ENCODE measurements at regions not wholly inside any gene's neighbourhood (a gene's known extent, or its start where the extent isn't known, plus 50 kb on each side); places are given as distances from the start of the nearest gene placed in this dataset.

DNA sequence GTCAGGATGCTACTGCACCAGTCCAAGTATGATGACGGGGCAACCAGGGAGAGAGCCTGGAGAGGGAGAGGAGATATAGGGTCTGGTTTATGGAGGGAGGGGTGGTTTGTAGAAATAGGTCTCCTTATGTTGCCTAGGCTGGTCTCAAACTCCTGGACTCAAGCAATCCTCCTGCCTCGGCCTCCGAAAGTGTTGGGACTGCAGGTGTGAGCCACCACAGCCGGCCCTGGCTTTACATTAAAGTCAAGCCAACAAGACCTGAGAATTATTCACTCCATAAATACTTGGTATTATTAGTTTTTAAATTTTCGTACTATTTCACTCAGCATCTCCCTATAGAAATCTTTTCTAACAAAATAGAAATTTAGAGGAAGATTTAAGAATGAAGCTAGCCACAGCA, 86.8 kb downstream of the MATN1 start:
- Histone ChIP-seq H3K9ac (ENCODE audit: low read depth, low read length) (no peak overlapping the region), H3K27ac (ENCODE audit: low read length) (no peak overlapping the region), H3K27me3 (ENCODE audit: insufficient read depth, low read length) (no peaks in the 10 kb centered on the region), H3K36me3 (ENCODE audit: insufficient read depth, low read depth, low read length) (no peaks in the 10 kb centered on the region), H3K4me1 (ENCODE audit: insufficient read depth, low read length) (no peaks in the 10 kb centered on the region), H3K4me3 (ENCODE audit: low read length) (no peak overlapping the region), H3K9me3 (ENCODE audit: insufficient read depth, low read depth, low read length) (no peaks in the 10 kb centered on the region)

DNA sequence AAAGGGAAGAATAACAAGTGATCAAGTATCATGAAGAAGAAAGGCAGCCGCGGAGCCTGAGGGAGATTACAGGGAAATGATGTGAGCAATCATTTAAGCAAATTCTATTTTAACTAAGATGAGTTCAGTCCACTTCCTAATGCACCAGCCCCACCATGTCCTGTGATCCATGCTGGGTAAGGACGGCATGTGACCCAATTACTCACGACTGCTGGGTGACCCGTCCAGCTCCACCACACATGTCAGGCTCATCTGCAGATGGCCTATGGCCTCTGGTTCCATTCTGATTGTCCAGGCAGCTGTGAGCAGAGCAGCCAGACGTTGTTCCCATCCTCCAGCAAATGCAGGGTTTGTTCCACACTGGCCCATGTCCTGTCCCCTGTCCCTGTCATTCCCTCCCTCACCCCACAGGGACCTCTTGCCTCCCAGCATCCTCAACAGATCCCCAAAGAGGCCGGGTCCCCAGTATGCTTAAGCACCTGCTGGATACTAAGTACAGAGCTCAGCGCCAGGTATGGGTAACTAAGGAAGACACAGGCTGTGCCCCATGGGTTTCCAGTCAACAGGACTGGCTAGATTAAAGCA, 87.9 kb downstream of the MATN1 start:
- no peak overlapping the region for H3K9ac ChIP-seq (ENCODE audit: low read depth, low read length)
- H3K4me3 ChIP-seq (ENCODE audit: low read length), result no peak overlapping the region
- H3K4me1 ChIP-seq (ENCODE audit: insufficient read depth, low read length), result no peaks in the 10 kb centered on the region

DNA sequence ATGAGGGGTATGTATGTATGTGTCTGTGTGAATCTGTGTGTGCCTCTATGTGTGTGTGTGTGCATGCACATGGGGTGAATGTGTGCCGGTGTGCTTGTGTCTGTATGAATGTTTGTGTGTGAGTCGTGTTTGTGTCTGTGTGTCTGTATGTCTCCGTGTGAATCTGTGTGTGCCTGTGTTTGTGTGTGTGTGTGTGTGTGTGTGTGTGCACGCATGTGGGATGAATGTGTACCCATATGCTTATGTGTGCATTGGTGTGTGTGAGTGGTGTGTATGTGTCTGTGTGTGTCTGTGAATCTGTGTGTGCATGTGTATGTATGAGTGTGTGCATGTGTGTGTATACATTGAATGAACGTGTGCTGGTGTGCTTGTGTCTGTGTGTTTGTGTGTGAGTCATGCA, 88.9 kb downstream of the MATN1 start:
- H3K36me3 ChIP-seq (ENCODE audit: insufficient read depth, low read depth, low read length), result no peaks in the 10 kb centered on the region
- H3K9me3 ChIP-seq (ENCODE audit: insufficient read depth, low read depth, low read length), result no peaks in the 10 kb centered on the region
- no peak overlapping the region for H3K9ac ChIP-seq (ENCODE audit: low read depth, low read length)

More for the DNA sequence above, 87.9 kb downstream of the MATN1 start:
- Histone ChIP-seq H3K9me3 (ENCODE audit: insufficient read depth, low read depth, low read length) (no peaks in the 10 kb centered on the region), H3K27ac (ENCODE audit: low read length) (no peak overlapping the region), H3K27me3 (ENCODE audit: insufficient read depth, low read length) (no peaks in the 10 kb centered on the region), H3K36me3 (ENCODE audit: insufficient read depth, low read depth, low read length) (no peaks in the 10 kb centered on the region)

DNA sequence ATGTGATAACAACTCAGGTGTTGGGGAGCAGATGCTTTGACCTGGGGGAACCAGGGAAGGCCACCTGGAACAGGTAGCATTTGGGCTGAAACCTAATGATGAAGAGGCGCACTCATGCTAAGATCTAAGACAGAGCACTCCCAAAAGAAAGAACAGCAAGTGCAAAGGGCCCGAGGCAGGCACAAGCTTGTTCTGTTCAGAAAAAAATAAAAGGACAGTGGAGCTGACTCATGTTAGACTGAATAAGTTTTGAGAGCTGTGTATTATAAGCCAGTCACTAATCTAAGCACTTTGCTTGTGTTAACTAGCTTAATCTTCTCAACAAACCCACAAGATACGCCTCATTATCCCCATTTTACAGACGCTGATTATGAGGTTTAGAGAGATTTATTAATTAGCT, 90.1 kb downstream of the MATN1 start:
- Histone ChIP-seq H3K4me1 (ENCODE audit: insufficient read depth, low read length) (no peaks in the 10 kb centered on the region), H3K9ac (ENCODE audit: low read depth, low read length) (no peak overlapping the region), H3K9me3 (ENCODE audit: insufficient read depth, low read depth, low read length) (no peaks in the 10 kb centered on the region), H3K36me3 (ENCODE audit: insufficient read depth, low read depth, low read length) (no peaks in the 10 kb centered on the region), H3K27me3 (ENCODE audit: insufficient read depth, low read length) (no peaks in the 10 kb centered on the region), H3K4me3 (ENCODE audit: low read length) (no peak overlapping the region), H3K27ac (ENCODE audit: low read length) (no peak overlapping the region)

More for the DNA sequence above, 88.9 kb downstream of the MATN1 start:
- no peak overlapping the region for H3K4me3 ChIP-seq (ENCODE audit: low read length)
- H3K27ac ChIP-seq (ENCODE audit: low read length), result no peak overlapping the region
- no peaks in the 10 kb centered on the region for H3K4me1 ChIP-seq (ENCODE audit: insufficient read depth, low read length)
- H3K27me3 ChIP-seq (ENCODE audit: insufficient read depth, low read length), result no peaks in the 10 kb centered on the region

DNA sequence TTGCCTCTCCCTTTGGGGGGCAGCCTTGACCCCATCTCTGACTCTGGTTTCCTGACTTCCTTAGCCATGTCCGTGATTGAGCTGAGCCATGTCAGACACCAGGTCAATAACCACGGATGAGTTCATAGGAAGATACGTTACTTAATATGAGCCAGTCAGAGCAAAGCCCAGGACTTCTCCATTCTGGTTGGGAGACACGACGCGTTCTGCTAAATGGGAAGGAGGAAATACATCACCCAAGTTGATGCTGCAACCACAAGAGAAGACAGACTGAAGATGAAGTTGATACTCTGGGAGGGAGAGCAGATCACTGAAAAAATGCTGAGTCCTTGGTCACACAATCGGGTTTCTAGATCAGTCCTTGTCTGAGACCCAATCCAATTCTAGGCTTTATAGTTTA, 90.9 kb downstream of the MATN1 start:
- Histone ChIP-seq H3K27me3 (ENCODE audit: insufficient read depth, low read length) (no peaks in the 10 kb centered on the region), H3K4me1 (ENCODE audit: insufficient read depth, low read length) (no peaks in the 10 kb centered on the region), H3K4me3 (ENCODE audit: low read length) (no peak overlapping the region), H3K9ac (ENCODE audit: low read depth, low read length) (no peak overlapping the region), H3K36me3 (ENCODE audit: insufficient read depth, low read depth, low read length) (no peaks in the 10 kb centered on the region), H3K27ac (ENCODE audit: low read length) (no peak overlapping the region), H3K9me3 (ENCODE audit: insufficient read depth, low read depth, low read length) (no peaks in the 10 kb centered on the region)

DNA sequence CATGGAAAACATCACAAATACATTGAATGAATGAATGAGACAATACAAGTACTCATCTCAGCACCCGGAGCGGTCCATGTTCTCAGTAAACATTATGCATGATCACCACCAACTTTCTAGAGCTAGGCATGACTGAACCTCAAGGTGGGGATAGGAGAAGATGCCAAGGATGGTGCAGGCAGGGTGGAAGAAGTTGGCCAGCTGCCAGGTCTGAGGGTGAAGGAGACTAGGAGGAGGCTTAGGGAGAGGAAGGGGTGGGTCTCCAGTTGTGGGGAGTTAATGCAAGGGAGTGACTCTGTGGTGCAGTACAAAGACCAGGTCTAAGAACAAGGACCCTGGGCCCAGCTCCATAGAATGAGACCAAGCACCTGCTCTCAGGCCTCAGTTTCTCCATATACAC, 91.7 kb downstream of the MATN1 start:
- no peaks in the 10 kb centered on the region for H3K27me3 ChIP-seq (ENCODE audit: insufficient read depth, low read length)
- no peaks in the 10 kb centered on the region for H3K36me3 ChIP-seq (ENCODE audit: insufficient read depth, low read depth, low read length)
- H3K4me3 ChIP-seq (ENCODE audit: low read length), result no peak overlapping the region
- H3K4me1 ChIP-seq (ENCODE audit: insufficient read depth, low read length), result no peaks in the 10 kb centered on the region
- H3K27ac ChIP-seq (ENCODE audit: low read length), result no peak overlapping the region
- H3K9ac ChIP-seq (ENCODE audit: low read depth, low read length), result no peak overlapping the region
- H3K9me3 ChIP-seq (ENCODE audit: insufficient read depth, low read depth, low read length), result peaks cover 5% of the 10 kb centered on the region; the same call in 1 of the 2 replicates

DNA sequence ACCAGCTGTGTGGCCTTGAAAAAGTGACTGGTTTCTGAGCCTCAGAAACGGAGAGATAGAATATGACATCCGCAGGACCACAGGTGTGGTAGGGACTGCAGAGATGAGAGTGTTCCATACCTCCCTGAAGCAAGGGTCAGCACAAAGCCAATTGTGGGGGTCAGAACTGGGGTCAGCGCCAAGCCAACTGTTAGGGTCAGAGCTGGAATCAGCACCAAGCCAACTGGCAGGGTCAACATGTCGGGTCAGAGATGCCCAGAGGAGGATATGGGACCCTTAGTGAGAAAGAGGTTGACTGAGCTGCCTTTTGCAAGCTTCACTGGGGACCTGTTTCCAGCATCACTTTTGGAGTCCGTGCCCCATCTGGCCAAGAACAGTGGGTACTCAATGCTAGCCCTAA, 93.9 kb downstream of the MATN1 start:
- peaks cover 12% of the 10 kb centered on the region for H3K9me3 ChIP-seq (ENCODE audit: insufficient read depth, low read depth, low read length)
- H3K36me3 ChIP-seq (ENCODE audit: insufficient read depth, low read depth, low read length), result no peaks in the 10 kb centered on the region
- H3K27ac ChIP-seq (ENCODE audit: low read length), result no peak overlapping the region
- H3K4me1 ChIP-seq (ENCODE audit: insufficient read depth, low read length), result no peaks in the 10 kb centered on the region
- no peak overlapping the region for H3K9ac ChIP-seq (ENCODE audit: low read depth, low read length)
- no peaks in the 10 kb centered on the region for H3K27me3 ChIP-seq (ENCODE audit: insufficient read depth, low read length)
- no peak overlapping the region for H3K4me3 ChIP-seq (ENCODE audit: low read length)

DNA sequence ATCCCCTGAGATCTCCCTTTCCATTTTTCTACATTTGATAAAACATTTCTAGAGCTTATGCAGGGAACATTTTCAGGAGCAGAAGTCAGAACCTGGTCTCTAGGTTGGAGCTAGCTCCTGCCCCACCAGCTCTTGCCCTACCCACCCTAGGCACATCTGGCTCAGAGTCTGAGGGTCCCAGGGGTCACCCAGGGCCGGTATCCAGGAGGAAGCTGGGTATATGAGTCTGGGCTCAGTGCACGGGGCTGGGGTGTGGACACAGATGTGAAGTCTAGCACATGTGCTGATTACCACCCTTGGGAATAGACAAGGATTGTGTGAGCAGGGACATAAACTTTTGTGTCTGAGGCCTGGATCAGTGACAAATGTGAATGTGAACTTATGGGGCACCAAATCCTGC, 95.4 kb downstream of the MATN1 start:
- Histone ChIP-seq H3K9ac (ENCODE audit: low read depth, low read length) (no peak overlapping the region), H3K9me3 (ENCODE audit: insufficient read depth, low read depth, low read length) (peaks cover 22% of the 10 kb centered on the region), H3K27me3 (ENCODE audit: insufficient read depth, low read length) (no peaks in the 10 kb centered on the region), H3K4me1 (ENCODE audit: insufficient read depth, low read length) (no peaks in the 10 kb centered on the region), H3K27ac (ENCODE audit: low read length) (no peak overlapping the region), H3K36me3 (ENCODE audit: insufficient read depth, low read depth, low read length) (no peaks in the 10 kb centered on the region), H3K4me3 (ENCODE audit: low read length) (no peak overlapping the region)

DNA sequence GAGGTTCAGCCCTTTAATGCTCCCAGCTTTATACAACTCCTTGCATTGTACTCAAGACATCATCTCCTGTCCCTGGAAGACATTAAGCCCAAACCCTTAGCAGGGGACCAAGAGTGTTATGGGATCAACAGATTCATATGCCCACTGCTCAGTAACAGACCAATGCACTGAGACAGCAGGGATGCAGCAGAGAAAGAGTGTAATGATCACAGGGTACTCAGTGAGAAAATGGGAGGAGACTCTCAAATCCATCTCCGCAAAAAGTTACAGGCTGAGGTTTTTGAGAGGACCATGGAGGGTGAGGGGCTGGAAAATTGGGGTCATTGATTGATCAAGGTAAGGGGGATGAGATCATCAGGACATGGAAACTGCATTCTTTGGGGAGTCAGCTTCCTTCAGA, 96.2 kb downstream of the MATN1 start:
- Histone ChIP-seq H3K36me3 (ENCODE audit: insufficient read depth, low read depth, low read length) (no peaks in the 10 kb centered on the region), H3K4me3 (ENCODE audit: low read length) (no peak overlapping the region), H3K27ac (ENCODE audit: low read length) (no peak overlapping the region), H3K4me1 (ENCODE audit: insufficient read depth, low read length) (no peaks in the 10 kb centered on the region), H3K27me3 (ENCODE audit: insufficient read depth, low read length) (no peaks in the 10 kb centered on the region), H3K9me3 (ENCODE audit: insufficient read depth, low read depth, low read length) (peaks cover 22% of the 10 kb centered on the region), H3K9ac (ENCODE audit: low read depth, low read length) (no peak overlapping the region)

DNA sequence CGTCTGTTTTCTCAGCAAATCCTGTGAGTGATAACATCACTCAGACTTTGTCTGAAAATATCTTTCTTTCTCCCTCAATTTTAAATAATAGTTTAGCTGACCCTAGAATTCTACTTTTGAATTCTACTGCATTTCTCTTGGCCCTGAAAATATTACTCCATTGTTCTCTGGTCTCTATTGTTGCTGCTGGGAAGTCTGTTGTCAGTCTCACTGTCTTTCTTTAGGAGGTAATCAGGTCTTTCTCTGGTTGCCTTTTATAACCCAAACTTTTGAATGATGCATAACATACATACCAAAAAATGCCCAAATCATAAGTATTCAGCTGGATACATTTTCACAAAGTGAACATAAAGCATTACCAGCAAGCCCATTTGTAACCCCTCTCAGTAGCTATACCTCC, 100.0 kb downstream of the MATN1 start:
- no peak overlapping the region for H3K4me3 ChIP-seq (ENCODE audit: low read length)
- no peak overlapping the region for H3K27ac ChIP-seq (ENCODE audit: low read length)
- H3K36me3 ChIP-seq (ENCODE audit: insufficient read depth, low read depth, low read length), result no peaks in the 10 kb centered on the region
- no peak overlapping the region for H3K9ac ChIP-seq (ENCODE audit: low read depth, low read length)
- peaks cover 22% of the 10 kb centered on the region for H3K9me3 ChIP-seq (ENCODE audit: insufficient read depth, low read depth, low read length)
- H3K27me3 ChIP-seq (ENCODE audit: insufficient read depth, low read length), result no peaks in the 10 kb centered on the region
- H3K4me1 ChIP-seq (ENCODE audit: insufficient read depth, low read length), result no peaks in the 10 kb centered on the region

DNA sequence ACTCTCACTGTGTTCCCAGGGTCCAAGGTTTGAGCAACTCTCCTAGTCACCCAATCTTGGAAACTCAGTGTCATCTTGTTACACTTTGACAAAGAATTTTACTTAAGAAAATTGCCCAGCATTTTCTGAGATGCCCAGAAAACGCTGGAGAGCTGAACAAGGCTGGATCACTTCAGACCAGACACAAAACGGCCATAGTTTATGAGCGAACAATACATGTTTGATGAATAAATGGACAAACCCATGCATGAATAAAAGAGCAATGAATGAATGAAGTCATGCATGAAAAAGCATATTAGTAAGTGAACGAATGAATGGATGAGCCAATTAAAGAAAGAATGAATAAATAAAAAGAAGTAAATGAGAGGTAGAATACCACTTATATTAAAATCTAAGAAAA, 103.8 kb downstream of the MATN1 start:
- Histone ChIP-seq H3K4me3 (ENCODE audit: low read length) (no peak overlapping the region), H3K4me1 (ENCODE audit: insufficient read depth, low read length) (no peaks in the 10 kb centered on the region), H3K36me3 (ENCODE audit: insufficient read depth, low read depth, low read length) (no peaks in the 10 kb centered on the region), H3K9ac (ENCODE audit: low read depth, low read length) (no peak overlapping the region), H3K27ac (ENCODE audit: low read length) (no peak overlapping the region), H3K27me3 (ENCODE audit: insufficient read depth, low read length) (no peaks in the 10 kb centered on the region), H3K9me3 (ENCODE audit: insufficient read depth, low read depth, low read length) (peaks cover 10% of the 10 kb centered on the region; the same call in 1 of the 2 replicates)

DNA sequence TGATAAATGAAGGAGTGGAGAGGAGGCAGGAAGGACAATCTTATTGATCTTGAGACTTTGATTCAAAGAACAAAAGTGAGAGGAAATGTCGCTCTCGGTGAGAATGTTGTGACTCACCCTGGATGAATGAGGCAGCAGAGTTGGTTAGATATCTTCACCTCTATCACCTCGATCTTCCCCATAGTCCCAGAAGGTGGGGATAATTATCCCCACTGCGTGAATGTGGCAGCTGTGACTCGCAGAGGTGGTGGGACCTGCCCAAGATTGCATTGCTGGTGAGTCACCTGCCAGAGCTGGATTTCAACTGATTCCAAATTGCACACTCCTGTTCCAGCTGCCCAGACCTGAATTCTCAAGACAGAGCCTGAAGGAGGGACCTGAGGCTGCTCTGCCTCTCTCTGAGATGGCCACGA, 105.0 kb downstream of the MATN1 start:
- H3K36me3 ChIP-seq (ENCODE audit: insufficient read depth, low read depth, low read length), result no peaks in the 10 kb centered on the region
- H3K4me1 ChIP-seq (ENCODE audit: insufficient read depth, low read length), result no peaks in the 10 kb centered on the region
- peaks cover 2% of the 10 kb centered on the region; the same call in 1 of the 2 replicates for H3K9me3 ChIP-seq (ENCODE audit: insufficient read depth, low read depth, low read length)
- no peaks in the 10 kb centered on the region for H3K27me3 ChIP-seq (ENCODE audit: insufficient read depth, low read length)
- no peak overlapping the region for H3K27ac ChIP-seq (ENCODE audit: low read length)
- H3K9ac ChIP-seq (ENCODE audit: low read depth, low read length), result no peak overlapping the region
- H3K4me3 ChIP-seq (ENCODE audit: low read length), result no peak overlapping the region
